ENCODE measurements at regions not wholly inside any gene's neighbourhood (a gene's known extent, or its start where the extent isn't known, plus 50 kb on each side); places are given as distances from the start of the nearest gene placed in this dataset.

GRCh38 chr12:46451276-46452021 is 78.9 kb upstream of the SLC38A2 start:
- DNase-seq (ENCODE audit: low read depth in 2 of 2) = no peak

- no peak for DNase-seq (ENCODE audit: low read depth in 2 of 2)
Observed at GRCh38 chr12:46450279-46450748, 77.7 kb upstream of the SLC38A2 start.

GRCh38 chr12:46449856-46450255 is 77.3 kb upstream of the SLC38A2 start:
- no peak for DNase-seq (ENCODE audit: low read depth in 2 of 2)

GRCh38 chr12:46449316-46449715 is 76.7 kb upstream of the SLC38A2 start:
- no peak for DNase-seq (ENCODE audit: low read depth in 2 of 2)

- no peak for DNase-seq (ENCODE audit: low read depth in 2 of 2)
Observed at GRCh38 chr12:46446645-46447044, 74.1 kb upstream of the SLC38A2 start.

- no peak for DNase-seq (ENCODE audit: low read depth in 2 of 2)
Observed at GRCh38 chr12:46445551-46446235, 73.1 kb upstream of the SLC38A2 start.

GRCh38 chr12:46445093-46445492 is 72.5 kb upstream of the SLC38A2 start:
- DNase-seq (ENCODE audit: low read depth in 2 of 2) = no peak

GRCh38 chr12:46443594-46444263 is 71.2 kb upstream of the SLC38A2 start:
- no peak for DNase-seq (ENCODE audit: low read depth in 2 of 2)

- no peak for DNase-seq (ENCODE audit: low read depth in 2 of 2)
Observed at GRCh38 chr12:46442738-46443137, 70.2 kb upstream of the SLC38A2 start.

- DNase-seq (ENCODE audit: low read depth in 2 of 2) = no peak
Observed at GRCh38 chr12:46442239-46442638, 69.7 kb upstream of the SLC38A2 start.

GRCh38 chr12:46439793-46440511 is 67.4 kb upstream of the SLC38A2 start:
- DNase-seq (ENCODE audit: low read depth in 2 of 2) = no peak

- DNase-seq (ENCODE audit: low read depth in 2 of 2) = no peak
Observed at GRCh38 chr12:46438719-46439319, 66.2 kb upstream of the SLC38A2 start.

- DNase-seq (ENCODE audit: low read depth in 2 of 2) = no peak
Observed at GRCh38 chr12:46438256-46438655, 65.7 kb upstream of the SLC38A2 start.

- no peak for DNase-seq (ENCODE audit: low read depth in 2 of 2)
Observed at GRCh38 chr12:46437469-46437868, 64.9 kb upstream of the SLC38A2 start.

GRCh38 chr12:46436747-46437146 is 64.2 kb upstream of the SLC38A2 start:
- DNase-seq (ENCODE audit: low read depth in 2 of 2) = no peak

GRCh38 chr12:46435625-46436024 is 63.1 kb upstream of the SLC38A2 start:
- DNase-seq (ENCODE audit: low read depth in 2 of 2) = no peak

GRCh38 chr12:46435029-46435428 is 62.5 kb upstream of the SLC38A2 start:
- no peak for DNase-seq (ENCODE audit: low read depth in 2 of 2)

- no peak for DNase-seq (ENCODE audit: low read depth in 2 of 2)
Observed at GRCh38 chr12:46433829-46434228, 61.3 kb upstream of the SLC38A2 start.

- no peak for DNase-seq (ENCODE audit: low read depth in 2 of 2)
Observed at GRCh38 chr12:46432325-46432724, 59.8 kb upstream of the SLC38A2 start.

- no peak for DNase-seq (ENCODE audit: low read depth in 2 of 2)
Observed at GRCh38 chr12:46430340-46430948, 57.9 kb upstream of the SLC38A2 start.
